PFSK-1 (cell line): ENCODE measurements at regions not wholly inside any gene's neighbourhood (a gene's known extent, or its start where the extent isn't known, plus 50 kb on each side); places are given as distances from the start of the nearest gene placed in this dataset.

Experiments
- POLR2AphosphoS5 ChIP-seq: IDR thresholded peaks from 2 replicates; pipeline ENCODE4 v1.6.1; 2012; ENCODE audit warnings: low read depth, mild to moderate bottlenecking, control low read depth, low read length, moderate library complexity
- SIN3A ChIP-seq: IDR thresholded peaks from 2 replicates; pipeline ENCODE4 v1.6.1; 2012; ENCODE audit warnings: mild to moderate bottlenecking, low read length, moderate library complexity, borderline replicate concordance; ENCODE audit not compliant: insufficient read depth
- TAF1 ChIP-seq: IDR thresholded peaks from 2 replicates; pipeline ENCODE4 v1.6.1; 2012; ENCODE audit warnings: low read length, control low read depth, borderline replicate concordance; ENCODE audit not compliant: insufficient read depth
- TF ChIP-seq, protein P1 (sequence below), 2 experiments: IDR thresholded peaks; 2 replicates each; pipeline versions ENCODE4 v1.6.1 to v1.8.0; 2011 to 2012; ENCODE audit warnings: low read depth in 2 of 2, low read length in 2 of 2, control low read depth in 1 of 2, inconsistent platforms in 1 of 2, mild to moderate bottlenecking in 1 of 2, moderate library complexity in 1 of 2; ENCODE audit not compliant: insufficient read depth in 1 of 2

DNA sequence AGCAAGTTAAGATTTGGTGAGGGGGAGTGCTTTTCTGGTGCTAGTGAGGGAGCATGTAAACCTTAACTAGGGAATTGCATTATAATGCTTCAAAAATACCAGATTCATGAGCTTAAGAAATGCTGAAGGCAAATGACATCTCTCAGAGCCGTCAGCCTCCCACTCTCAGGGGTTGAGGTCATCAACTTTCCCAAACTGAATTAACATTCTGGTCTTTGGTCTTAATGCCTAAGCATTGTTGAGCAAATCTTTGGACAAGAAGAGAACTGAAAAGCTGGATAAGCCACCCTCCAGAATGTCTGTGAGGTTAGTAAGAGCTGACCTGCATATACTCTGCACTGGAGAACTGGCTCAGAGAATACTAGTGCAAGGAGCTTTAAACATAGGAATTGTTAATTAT lies 124.9 kb upstream of the GAP43 start:
- TF ChIP-seq POLR2AphosphoS5, result no peak
- TF ChIP-seq TAF1, result no peak
- TF ChIP-seq, protein P1, sequence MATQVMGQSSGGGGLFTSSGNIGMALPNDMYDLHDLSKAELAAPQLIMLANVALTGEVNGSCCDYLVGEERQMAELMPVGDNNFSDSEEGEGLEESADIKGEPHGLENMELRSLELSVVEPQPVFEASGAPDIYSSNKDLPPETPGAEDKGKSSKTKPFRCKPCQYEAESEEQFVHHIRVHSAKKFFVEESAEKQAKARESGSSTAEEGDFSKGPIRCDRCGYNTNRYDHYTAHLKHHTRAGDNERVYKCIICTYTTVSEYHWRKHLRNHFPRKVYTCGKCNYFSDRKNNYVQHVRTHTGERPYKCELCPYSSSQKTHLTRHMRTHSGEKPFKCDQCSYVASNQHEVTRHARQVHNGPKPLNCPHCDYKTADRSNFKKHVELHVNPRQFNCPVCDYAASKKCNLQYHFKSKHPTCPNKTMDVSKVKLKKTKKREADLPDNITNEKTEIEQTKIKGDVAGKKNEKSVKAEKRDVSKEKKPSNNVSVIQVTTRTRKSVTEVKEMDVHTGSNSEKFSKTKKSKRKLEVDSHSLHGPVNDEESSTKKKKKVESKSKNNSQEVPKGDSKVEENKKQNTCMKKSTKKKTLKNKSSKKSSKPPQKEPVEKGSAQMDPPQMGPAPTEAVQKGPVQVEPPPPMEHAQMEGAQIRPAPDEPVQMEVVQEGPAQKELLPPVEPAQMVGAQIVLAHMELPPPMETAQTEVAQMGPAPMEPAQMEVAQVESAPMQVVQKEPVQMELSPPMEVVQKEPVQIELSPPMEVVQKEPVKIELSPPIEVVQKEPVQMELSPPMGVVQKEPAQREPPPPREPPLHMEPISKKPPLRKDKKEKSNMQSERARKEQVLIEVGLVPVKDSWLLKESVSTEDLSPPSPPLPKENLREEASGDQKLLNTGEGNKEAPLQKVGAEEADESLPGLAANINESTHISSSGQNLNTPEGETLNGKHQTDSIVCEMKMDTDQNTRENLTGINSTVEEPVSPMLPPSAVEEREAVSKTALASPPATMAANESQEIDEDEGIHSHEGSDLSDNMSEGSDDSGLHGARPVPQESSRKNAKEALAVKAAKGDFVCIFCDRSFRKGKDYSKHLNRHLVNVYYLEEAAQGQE (IDR thresholded peaks at IDR 0.05; ENCODE audit: insufficient read depth in 1 of 2, low read depth in 2 of 2, low read length in 2 of 2), result no peak
- no peak for TF ChIP-seq SIN3A
